Upper lobe of right lung (tissue), 1 donor: ENCODE measurements at regions not wholly inside any gene's neighbourhood (a gene's known extent, or its start where the extent isn't known, plus 50 kb on each side); places are given as distances from the start of the nearest gene placed in this dataset.

ENCODE experiments used
- ATAC-seq: fragments of 200-7000 bp; cut with Tn5 transposase; one replicate; pipeline ENCODE4 v1.9.1; 2020; ENCODE audit warnings: mild to moderate bottlenecking, moderate library complexity
- DNase-seq: peaks from one replicate; pipeline ENCODE4 v3.0.0-alpha.2; 2020
- H3K27ac ChIP-seq: fragments of 200-600 bp; one replicate; pipeline ENCODE4 v1.8.0; 2022
- H3K27me3 ChIP-seq: fragments of 200-600 bp; one replicate; pipeline ENCODE4 v1.8.0; 2022; ENCODE audit warnings: mild to moderate bottlenecking
- H3K36me3 ChIP-seq: fragments of 200-600 bp; one replicate; pipeline ENCODE4 v1.8.0; 2022
- H3K4me1 ChIP-seq: fragments of 200-600 bp; one replicate; pipeline ENCODE4 v1.8.0; 2022
- H3K4me3 ChIP-seq: fragments of 200-600 bp; one replicate; pipeline ENCODE4 v1.8.0; 2022; ENCODE audit warnings: mild to moderate bottlenecking
- H3K9me3 ChIP-seq: fragments of 200-600 bp; one replicate; pipeline ENCODE4 v1.8.0; 2022
- intact Hi-C: fragments of 100-400 bp; cut with DNase I; formaldehyde crosslinking; loops from one replicate; pipeline ENCODE4 v1.11.0; 2022
- TF ChIP-seq, protein P1 (sequence below): fragments of 200-600 bp; IDR thresholded peaks from one replicate; pipeline ENCODE4 v1.8.0; 2022; ENCODE audit warnings: antibody characterized with exemption
- donor health status: DM: no; HTN: yes; CAD: no; lungs with severe emphysema.

- Histone ChIP-seq H3K9me3 (no peaks in the 10 kb centered on the region), H3K36me3 (no peaks in the 10 kb centered on the region), H3K4me1 (no peaks in the 10 kb centered on the region), H3K27ac (no peak overlapping the region), H3K27me3 (no peaks in the 10 kb centered on the region), H3K4me3 (no peak overlapping the region)
- no peak for ATAC-seq
- TF ChIP-seq, protein P1, sequence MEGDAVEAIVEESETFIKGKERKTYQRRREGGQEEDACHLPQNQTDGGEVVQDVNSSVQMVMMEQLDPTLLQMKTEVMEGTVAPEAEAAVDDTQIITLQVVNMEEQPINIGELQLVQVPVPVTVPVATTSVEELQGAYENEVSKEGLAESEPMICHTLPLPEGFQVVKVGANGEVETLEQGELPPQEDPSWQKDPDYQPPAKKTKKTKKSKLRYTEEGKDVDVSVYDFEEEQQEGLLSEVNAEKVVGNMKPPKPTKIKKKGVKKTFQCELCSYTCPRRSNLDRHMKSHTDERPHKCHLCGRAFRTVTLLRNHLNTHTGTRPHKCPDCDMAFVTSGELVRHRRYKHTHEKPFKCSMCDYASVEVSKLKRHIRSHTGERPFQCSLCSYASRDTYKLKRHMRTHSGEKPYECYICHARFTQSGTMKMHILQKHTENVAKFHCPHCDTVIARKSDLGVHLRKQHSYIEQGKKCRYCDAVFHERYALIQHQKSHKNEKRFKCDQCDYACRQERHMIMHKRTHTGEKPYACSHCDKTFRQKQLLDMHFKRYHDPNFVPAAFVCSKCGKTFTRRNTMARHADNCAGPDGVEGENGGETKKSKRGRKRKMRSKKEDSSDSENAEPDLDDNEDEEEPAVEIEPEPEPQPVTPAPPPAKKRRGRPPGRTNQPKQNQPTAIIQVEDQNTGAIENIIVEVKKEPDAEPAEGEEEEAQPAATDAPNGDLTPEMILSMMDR = no peak
- no peak for DNase-seq
- intact Hi-C loops = no loop called here
These were observed 53.5 kb upstream of the EPB41L4A start for GRCh38 chr5:112472614-112473013.

DNA sequence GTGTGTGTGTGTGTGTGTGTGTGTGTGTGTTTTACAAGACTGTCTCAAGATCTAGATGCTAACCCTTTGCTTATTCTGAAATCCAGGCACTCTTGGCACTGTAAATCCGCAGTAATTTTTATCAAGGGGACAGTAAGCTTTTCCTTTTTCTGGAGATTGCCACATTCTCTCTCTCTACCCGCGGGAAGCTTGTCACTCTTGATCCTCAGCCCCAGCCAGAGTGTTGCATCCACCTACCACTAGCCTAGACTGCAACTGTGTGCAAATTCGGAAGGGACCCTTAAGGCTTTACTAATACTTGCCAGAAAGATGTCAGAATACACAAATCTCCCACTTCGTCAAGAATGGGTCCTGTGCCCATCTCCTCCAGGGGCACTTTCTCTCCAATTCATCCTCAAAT is 54.9 kb upstream of the EPB41L4A start:
- H3K4me1 ChIP-seq = no peaks in the 10 kb centered on the region
- intact Hi-C loops = no loop called here

GRCh38 chr5:112475747-112476365 is 56.8 kb upstream of the EPB41L4A start:
- Histone ChIP-seq H3K4me1 (no peaks in the 10 kb centered on the region), H3K27ac (no peak overlapping the region), H3K27me3 (no peaks in the 10 kb centered on the region), H3K36me3 (no peaks in the 10 kb centered on the region), H3K4me3 (no peak overlapping the region), H3K9me3 (no peaks in the 10 kb centered on the region)
- DNase-seq = no peak
- TF ChIP-seq, protein P1 = no peak
- ATAC-seq = no peak
- intact Hi-C loops = no loop called here

More for the DNA sequence above, 54.9 kb upstream of the EPB41L4A start:
- Histone ChIP-seq H3K36me3 (no peaks in the 10 kb centered on the region), H3K9me3 (no peaks in the 10 kb centered on the region), H3K27me3 (no peaks in the 10 kb centered on the region), H3K27ac (no peak overlapping the region), H3K4me3 (no peak overlapping the region)
- ATAC-seq = no peak
- no peak for DNase-seq
- TF ChIP-seq, protein P1 = no peak

DNA sequence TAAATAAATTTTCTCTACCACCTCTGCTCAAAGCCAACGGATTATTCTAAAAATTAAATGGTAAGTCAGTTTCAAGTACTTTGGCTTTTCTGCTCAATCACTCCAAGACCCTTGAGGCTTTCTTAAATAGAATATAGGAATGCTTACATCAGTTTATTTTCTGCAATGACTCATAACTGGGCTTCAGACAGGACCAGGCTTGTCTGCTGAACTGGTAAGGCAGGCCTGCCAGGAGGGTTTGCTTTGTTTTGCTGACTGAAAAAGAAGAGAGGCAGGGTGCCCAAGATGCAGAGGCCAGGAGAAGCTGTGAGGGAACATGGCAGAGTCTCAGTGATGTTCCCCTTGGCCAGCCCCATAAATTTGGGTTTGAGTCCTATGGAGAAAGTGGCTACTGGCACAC is 60.3 kb upstream of the EPB41L4A start:
- no peaks in the 10 kb centered on the region for H3K36me3 ChIP-seq
- DNase-seq (no peak), ATAC-seq (no peak)
- TF ChIP-seq, protein P1 = no peak
- no peaks in the 10 kb centered on the region for H3K9me3 ChIP-seq
- H3K27me3 ChIP-seq = no peaks in the 10 kb centered on the region
- no peak overlapping the region for H3K4me3 ChIP-seq
- H3K27ac ChIP-seq = no peak overlapping the region
- H3K4me1 ChIP-seq = no peaks in the 10 kb centered on the region
- intact Hi-C loops = no loop called here

- ATAC-seq (no peak), DNase-seq (no peak)
- no peaks in the 10 kb centered on the region for H3K36me3 ChIP-seq
- intact Hi-C loops = no loop called here
- no peak overlapping the region for H3K4me3 ChIP-seq
- TF ChIP-seq, protein P1 = no peak
- no peaks in the 10 kb centered on the region for H3K4me1 ChIP-seq
- no peaks in the 10 kb centered on the region for H3K9me3 ChIP-seq
- no peak overlapping the region for H3K27ac ChIP-seq
- no peaks in the 10 kb centered on the region for H3K27me3 ChIP-seq
These were observed 61.4 kb upstream of the EPB41L4A start for GRCh38 chr5:112480501-112480900.

GRCh38 chr5:112483704-112484103 is 64.6 kb upstream of the EPB41L4A start:
- no peaks in the 10 kb centered on the region for H3K36me3 ChIP-seq
- H3K27ac ChIP-seq = no peak overlapping the region
- intact Hi-C loops = no loop called here
- no peak overlapping the region for H3K4me3 ChIP-seq
- H3K27me3 ChIP-seq = no peaks in the 10 kb centered on the region
- TF ChIP-seq, protein P1 = no peak
- ATAC-seq (no peak), DNase-seq (no peak)
- H3K9me3 ChIP-seq = no peaks in the 10 kb centered on the region
- H3K4me1 ChIP-seq = no peaks in the 10 kb centered on the region
